HCT116 (cell line): ENCODE measurements at regions not wholly inside any gene's neighbourhood (a gene's known extent, or its start where the extent isn't known, plus 50 kb on each side); places are given as distances from the start of the nearest gene placed in this dataset.

Source experiments
- ATAC-seq: fragments of 200-7000 bp; cut with Tn5 transposase; 2 replicates; pipeline ENCODE4 v1.9.1; 2020; ENCODE audit warnings: mild to moderate bottlenecking, moderate library complexity
- BruUV-seq: library from RNA; stranded (reverse); fragments of 400-500 nt; replicated peaks from 2 replicates; lab custom pipeline; 2021; lab: Mats Ljungman, UMichigan
- CTCF ChIA-PET: fragments of 300-600 bp; sonication (Branson Sonifier 250); formaldehyde crosslinking; loops from one replicate; lab custom pipeline; 2021; ENCODE audit warnings: antibody characterized with exemption; lab: Charles Lee
- POLR2A ChIA-PET: fragments of 300-600, 350-600 bp; sonication (Branson Sonifier 250); formaldehyde crosslinking; loops from one replicate; lab custom pipeline; 2021; ENCODE audit warnings: antibody characterized with exemption; lab: Charles Lee
- RAD21 ChIA-PET, 2 experiments: fragments of 300-600 bp; sonication (Branson Sonifier 250); formaldehyde crosslinking; loops; one replicate each; lab custom pipeline; 2023; ENCODE audit warnings: low total read pairs in 2 of 2; ENCODE audit not compliant: uncharacterized antibody in 2 of 2, unreplicated experiment in 2 of 2, low non-redundant PET in 1 of 2; lab: Charles Lee
- DNase-seq: peaks from one replicate; pipeline ENCODE4 v3.0.0-alpha.2; 2010; ENCODE audit warnings: low read depth, low spot score
- H2AFZ ChIP-seq: fragments of 200-600 bp; shearing (Covaris generic), sonication (generic); 2 replicates; pipeline ENCODE4 v1.6.1; 2017; ENCODE audit warnings: low read depth, mixed run types, mixed read lengths, antibody characterized with exemption, low read length; ENCODE audit not compliant: poor library complexity, severe bottlenecking
- H3K27ac ChIP-seq: 2 replicates; pipeline ENCODE4 v1.5.1; 2012; ENCODE audit warnings: low read depth, low read length
- H3K27me3 ChIP-seq: fragments of 200-600 bp; sonication (generic); 2 replicates; pipeline ENCODE4 v1.6.1; 2016; ENCODE audit warnings: mixed run types, low read length, mixed read lengths; ENCODE audit not compliant: insufficient read depth
- H3K36me3 ChIP-seq, 2 experiments: fragments of 200-500 bp in 1 of 2; fragments of 200-600 bp in 1 of 2; sonication (Bioruptor generic) in 1 of 2; sonication (generic) in 1 of 2; 2 replicates each; pipeline versions ENCODE4 v1.5.1 to v1.6.1; 2014 to 2016; ENCODE audit warnings: low read length in 2 of 2, inconsistent platforms in 1 of 2, mixed read lengths in 1 of 2, mixed run types in 1 of 2; ENCODE audit not compliant: insufficient read depth in 2 of 2, control insufficient read depth in 1 of 2
- H3K4me1 ChIP-seq, 2 experiments: fragments of 200-600 bp in 1 of 2; sonication (generic) in 1 of 2; 2 replicates each; pipeline versions ENCODE4 v1.5.1 to v1.6.1; 2012 to 2017; ENCODE audit warnings: low read length in 2 of 2, inconsistent platforms in 1 of 2, mild to moderate bottlenecking in 1 of 2, mixed read lengths in 1 of 2, mixed run types in 1 of 2, moderate library complexity in 1 of 2; ENCODE audit not compliant: insufficient read depth in 2 of 2, control insufficient read depth in 1 of 2
- H3K4me2 ChIP-seq: fragments of 200-600 bp; sonication (generic); 2 replicates; pipeline ENCODE4 v1.6.1; 2017; ENCODE audit warnings: mixed run types, low read length, mixed read lengths
- H3K4me3 ChIP-seq, 2 experiments: fragments of 200-600 bp in 1 of 2; sonication (generic) in 1 of 2; replicated peaks in 1 of 2; 2 replicates each; pipeline ENCODE4 v1.5.1; 2011 to 2016; ENCODE audit warnings: low read length in 2 of 2, control low read depth in 1 of 2, low read depth in 1 of 2, mild to moderate bottlenecking in 1 of 2, mixed read lengths in 1 of 2, mixed run types in 1 of 2
- H3K79me2 ChIP-seq: fragments of 200-600 bp; sonication (generic); 2 replicates; pipeline ENCODE4 v1.6.1; 2017; ENCODE audit warnings: mild to moderate bottlenecking, mixed run types, low read length, moderate library complexity, mixed read lengths; ENCODE audit not compliant: insufficient read depth
- H3K9ac ChIP-seq: fragments of 200-600 bp; sonication (generic); 2 replicates; pipeline ENCODE4 v1.6.1; 2016; ENCODE audit warnings: low read length, mixed read lengths
- H3K9me2 ChIP-seq: fragments of 200-600 bp; sonication (generic), shearing (Covaris generic); 2 replicates; pipeline ENCODE4 v1.6.1; 2017; ENCODE audit warnings: mixed run types, mild to moderate bottlenecking, moderate library complexity; ENCODE audit not compliant: insufficient read depth
- H3K9me3 ChIP-seq, 2 experiments: fragments of 200-500 bp in 1 of 2; fragments of 200-600 bp in 1 of 2; sonication (Bioruptor generic) in 1 of 2; sonication (generic) in 1 of 2; 2 replicates each; pipeline ENCODE4 v1.6.1; 2014 to 2017; ENCODE audit warnings: low read length in 2 of 2, mixed read lengths in 2 of 2, inconsistent platforms in 1 of 2, low read depth in 1 of 2, mild to moderate bottlenecking in 1 of 2, mixed run types in 1 of 2, moderate library complexity in 1 of 2; ENCODE audit not compliant: control insufficient read depth in 1 of 2, insufficient read depth in 1 of 2
- H4K20me1 ChIP-seq: fragments of 200-600 bp; sonication (generic), shearing (Covaris generic); 2 replicates; pipeline ENCODE4 v1.6.1; 2017; ENCODE audit warnings: mixed run types, mild to moderate bottlenecking, moderate library complexity; ENCODE audit not compliant: insufficient read depth
- CEBPB ChIP-seq: IDR thresholded peaks from 2 replicates; pipeline ENCODE4 v1.6.1; 2012; ENCODE audit warnings: low read depth
- EZH2 ChIP-seq: fragments of 200-600 bp; sonication (generic); IDR thresholded peaks from 2 replicates; pipeline ENCODE4 v1.6.1; 2017; ENCODE audit warnings: antibody characterized with exemption, mixed run types
- EZH2phosphoT487 ChIP-seq: fragments of 200-600 bp; IDR thresholded peaks from 2 replicates; pipeline ENCODE4 v1.6.1; 2018; ENCODE audit warnings: antibody characterized with exemption, borderline replicate concordance
- RAD21 ChIP-seq: IDR thresholded peaks from 2 replicates; pipeline ENCODE4 v1.6.1; 2012; ENCODE audit warnings: low read depth, mild to moderate bottlenecking
- ZFX ChIP-seq: fragments of 450-650 bp; IDR thresholded peaks from 2 replicates; pipeline ENCODE4 v1.6.1; 2017
- intact Hi-C: fragments of 100-400 bp; cut with micrococcal nuclease; formaldehyde crosslinking; loops from 2 replicates; pipeline ENCODE4 v1.10.0; 2022

- Histone ChIP-seq H2AFZ (no peak overlapping the region), H4K20me1 (no peaks in the 10 kb centered on the region), H3K27ac (no peak overlapping the region), H3K27me3 (no peaks in the 10 kb centered on the region), H3K9me2 (no peaks in the 10 kb centered on the region; the same call in 1 of the 2 replicates), H3K4me1 (no peaks in the 10 kb centered on the region), H3K9ac (no peak overlapping the region), H3K9me3 (no peaks in the 10 kb centered on the region), H3K4me2 (no peak overlapping the region), H3K79me2 (no peaks in the 10 kb centered on the region), H3K36me3 (no peaks in the 10 kb centered on the region), H3K4me3 (no peak overlapping the region)
- no TSS peak for BruUV-seq
- ChIA-PET CTCF (no interaction called here), RAD21 (no interaction called here), POLR2A (no interaction called here)
- intact Hi-C loops, result no loop called here
- DNase-seq, result no peak
- TF ChIP-seq CEBPB, result no peak
- ATAC-seq, result no peak
These were observed 679.3 kb upstream of the ALCAM start for GRCh38 chr3:104687362-104687761.

GRCh38 chr3:104696470-104696869 lies 670.2 kb upstream of the ALCAM start:
- Histone ChIP-seq H3K9me3 (no peaks in the 10 kb centered on the region), H3K79me2 (no peaks in the 10 kb centered on the region), H4K20me1 (no peaks in the 10 kb centered on the region), H3K27ac (no peak overlapping the region), H3K4me3 (no peak overlapping the region), H3K27me3 (no peaks in the 10 kb centered on the region), H3K9ac (no peak overlapping the region), H3K4me1 (no peaks in the 10 kb centered on the region), H3K9me2 (no peaks in the 10 kb centered on the region), H2AFZ (no peak overlapping the region), H3K36me3 (no peaks in the 10 kb centered on the region)
- POLR2A ChIA-PET, result no interaction called here
- DNase-seq, result no peak
- RAD21 ChIA-PET, result no interaction called here
- ATAC-seq, result no peak
- BruUV-seq, result no TSS peak
- CTCF ChIA-PET, result no interaction called here
- TF ChIP-seq EZH2 (no peak), ZFX (no peak), RAD21 (no peak), EZH2phosphoT487 (no peak)
- TF ChIP-seq, all 23 proteins: peak for 0
- no peak overlapping the region for H3K4me2 ChIP-seq
- intact Hi-C loops, result no loop called here
